HG03025 (cell line): ENCODE measurements at regions not wholly inside any gene's neighbourhood (a gene's known extent, or its start where the extent isn't known, plus 50 kb on each side); places are given as distances from the start of the nearest gene placed in this dataset.

Source experiments
- ATAC-seq: cut with Tn5 transposase; IDR thresholded peaks from one replicate; pipeline ENCODE4 v1.9.1; 2021; ENCODE audit warnings: mild to moderate bottlenecking, moderate library complexity; ENCODE audit not compliant: unreplicated experiment, low FRiP score

GRCh38 chr2:81163583-81163982 is 859.0 kb upstream of the LRRTM1 start:
- no peak for ATAC-seq

GRCh38 chr2:81158505-81158904 is 854.0 kb upstream of the LRRTM1 start:
- ATAC-seq = no peak

DNA sequence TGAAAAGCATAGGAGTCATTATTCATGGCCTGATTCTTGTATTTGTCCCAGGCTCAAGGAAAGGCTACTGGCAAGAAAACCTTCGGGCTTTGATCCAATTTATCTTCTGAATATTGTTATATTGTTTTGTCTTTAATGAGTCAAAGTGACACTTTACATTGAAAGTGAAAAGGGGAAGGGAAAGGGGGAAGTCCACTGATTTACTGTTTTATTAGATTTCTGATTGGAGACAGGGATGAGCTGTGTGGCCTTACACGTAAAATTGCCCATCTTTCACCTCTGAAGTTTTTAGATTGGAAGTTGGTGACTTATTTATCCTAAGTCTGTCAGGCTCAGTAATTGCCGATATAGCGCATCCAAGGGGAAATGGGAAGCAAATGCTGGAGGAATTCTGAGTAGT is 843.8 kb upstream of the LRRTM1 start:
- no peak for ATAC-seq

- ATAC-seq = no peak
Observed at GRCh38 chr2:81136296-81136695, 831.7 kb upstream of the LRRTM1 start.

DNA sequence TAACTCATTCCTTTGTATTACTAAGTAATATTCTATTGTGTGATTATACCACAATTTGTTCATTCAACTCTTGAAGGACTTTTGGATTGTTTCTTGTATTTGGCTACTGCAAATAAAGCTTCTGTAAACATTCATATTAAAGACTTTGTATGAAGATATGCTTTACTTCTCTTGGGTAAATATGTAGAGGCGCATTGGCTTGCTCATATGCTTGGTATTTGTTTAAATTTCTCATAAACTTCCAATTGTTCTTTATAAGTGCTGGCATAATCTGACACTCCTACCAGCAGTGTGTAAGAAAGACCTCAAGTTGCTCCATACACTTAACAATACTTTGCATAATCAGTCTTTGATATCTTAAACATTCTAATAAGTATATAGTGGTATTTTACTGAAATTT is 792.8 kb upstream of the LRRTM1 start:
- ATAC-seq = no peak

GRCh38 chr2:81093031-81093430 is 788.5 kb upstream of the LRRTM1 start:
- ATAC-seq = no peak

- ATAC-seq = no peak
Observed at GRCh38 chr2:81087646-81088045, 783.1 kb upstream of the LRRTM1 start.

DNA sequence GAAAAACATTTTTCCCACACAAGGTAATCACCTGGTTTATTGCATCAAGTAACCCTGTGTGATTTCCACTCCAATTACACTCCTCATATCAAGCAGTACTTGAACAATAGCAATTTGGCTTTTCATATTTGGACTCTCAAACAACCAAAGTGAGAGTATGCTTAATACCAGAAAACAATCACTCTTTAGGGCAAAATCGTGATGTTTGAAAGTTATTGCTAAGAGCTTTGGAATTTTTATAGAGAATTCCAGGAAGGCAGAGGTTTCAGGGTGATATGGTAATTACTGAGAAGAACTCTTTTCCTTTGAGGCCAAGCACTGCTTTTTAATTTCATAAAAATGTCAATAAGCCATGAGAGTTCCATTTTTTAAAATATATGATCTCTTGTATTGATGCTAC is 779.5 kb upstream of the LRRTM1 start:
- ATAC-seq = no peak

GRCh38 chr2:81078631-81079030 is 774.1 kb upstream of the LRRTM1 start:
- ATAC-seq = no peak

- ATAC-seq = no peak
Observed at GRCh38 chr2:81078102-81078501, 773.5 kb upstream of the LRRTM1 start.

GRCh38 chr2:81077396-81077795 is 772.8 kb upstream of the LRRTM1 start:
- no peak for ATAC-seq

GRCh38 chr2:81073412-81073811 is 768.9 kb upstream of the LRRTM1 start:
- ATAC-seq = no peak

DNA sequence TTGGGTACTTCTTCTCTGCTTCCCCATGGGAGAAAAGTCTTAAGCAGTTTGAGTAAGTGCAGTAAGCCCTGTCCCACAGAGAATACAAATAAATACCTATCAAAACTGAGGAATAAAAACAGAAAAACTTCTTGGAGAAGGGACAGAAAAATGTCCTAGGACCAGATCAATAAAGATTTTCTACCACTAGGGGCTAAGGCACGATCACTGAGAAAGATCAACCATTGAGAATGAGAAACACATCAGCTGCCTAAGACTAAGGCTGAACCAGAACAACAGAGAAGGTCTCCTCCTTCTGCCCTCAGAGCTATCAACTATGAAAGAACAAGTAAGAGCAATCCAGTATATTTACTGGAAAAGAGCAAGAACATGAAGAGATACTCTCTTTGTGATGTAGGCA is 763.6 kb upstream of the LRRTM1 start:
- ATAC-seq = no peak

GRCh38 chr2:81061016-81061415 is 756.5 kb upstream of the LRRTM1 start:
- ATAC-seq = no peak

GRCh38 chr2:81050580-81051095 is 746.1 kb upstream of the LRRTM1 start:
- no peak for ATAC-seq

DNA sequence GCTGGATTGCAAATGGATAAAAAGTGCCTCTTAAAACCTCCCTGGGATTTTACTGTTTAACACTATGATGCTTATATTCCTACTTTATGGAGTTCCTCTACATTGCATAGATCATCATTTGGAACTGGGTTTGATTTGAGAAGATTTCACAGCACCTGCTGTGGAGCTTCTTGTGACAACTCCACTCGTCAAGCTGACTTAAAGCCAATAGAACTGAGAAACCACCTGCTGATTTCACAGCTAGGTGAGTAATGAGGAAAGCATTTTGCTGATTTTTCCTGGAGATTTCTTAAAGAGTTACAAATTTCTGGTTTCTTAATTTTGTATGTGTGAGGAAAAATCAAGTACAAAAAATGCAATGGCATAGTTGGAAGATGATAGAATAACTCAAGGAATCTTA is 739.1 kb upstream of the LRRTM1 start:
- ATAC-seq = no peak

- ATAC-seq = no peak
Observed at GRCh38 chr2:81007104-81007503, 702.6 kb upstream of the LRRTM1 start.

DNA sequence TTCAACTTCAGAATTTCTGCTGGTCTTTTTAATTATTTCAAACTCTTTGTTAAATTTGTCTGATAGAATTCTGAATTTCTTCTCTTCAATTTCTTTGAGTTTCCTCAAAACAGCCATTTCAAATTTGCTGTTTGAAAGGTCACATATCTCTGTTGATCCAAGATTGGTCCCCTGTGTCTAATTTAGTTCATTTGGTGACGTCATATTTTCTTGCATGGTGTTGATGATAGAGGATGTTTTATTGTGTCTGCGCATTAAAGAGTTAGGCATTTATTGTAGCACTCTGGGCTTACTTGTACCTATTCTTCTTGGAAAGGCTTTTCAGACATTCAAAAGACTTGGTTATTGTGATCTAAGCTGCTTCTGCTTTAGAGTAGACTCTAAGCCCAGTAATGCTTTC is 698.4 kb upstream of the LRRTM1 start:
- ATAC-seq = no peak

- no peak for ATAC-seq
Observed at GRCh38 chr2:80987466-80987865, 682.9 kb upstream of the LRRTM1 start.

- no peak for ATAC-seq
Observed at GRCh38 chr2:80969900-80970299, 665.3 kb upstream of the LRRTM1 start.

DNA sequence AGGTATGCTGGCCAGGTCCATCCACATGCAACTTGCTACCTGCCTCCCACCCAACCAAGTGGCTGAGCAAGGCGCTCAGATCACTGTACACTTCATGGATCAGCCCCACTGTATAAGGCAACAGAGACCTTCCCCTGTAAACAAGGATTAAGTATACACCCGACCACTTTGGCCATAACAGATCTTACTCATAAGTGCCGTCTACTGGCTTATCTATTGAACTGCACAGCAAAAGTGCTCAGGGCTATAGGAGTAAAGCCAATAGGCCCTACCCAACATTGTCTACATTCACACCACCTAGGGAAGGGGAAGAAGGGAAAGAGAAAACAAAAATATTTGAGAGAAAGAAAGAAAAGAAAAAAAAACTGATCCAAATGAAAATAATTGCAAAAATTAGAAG is 663.9 kb upstream of the LRRTM1 start:
- ATAC-seq = no peak

GRCh38 chr2:80947601-80948130 is 643.1 kb upstream of the LRRTM1 start:
- ATAC-seq = no peak

GRCh38 chr2:80943487-80943886 is 638.9 kb upstream of the LRRTM1 start:
- no peak for ATAC-seq
